IMR-90 (cell line): ENCODE measurements at regions not wholly inside any gene's neighbourhood (a gene's known extent, or its start where the extent isn't known, plus 50 kb on each side); places are given as distances from the start of the nearest gene placed in this dataset.

ENCODE experiments used
- ATAC-seq: fragments of 200-7000 bp; cut with Tn5 transposase; 2 replicates; pipeline ENCODE4 v1.9.1; 2020; ENCODE audit warnings: low read depth, mild to moderate bottlenecking, moderate library complexity
- BruUV-seq: library from RNA; stranded (reverse); fragments of 400-500 nt; replicated peaks from 2 replicates; lab custom pipeline; 2021; lab: Mats Ljungman, UMichigan
- CTCF ChIA-PET: fragments of 300-600 bp; formaldehyde crosslinking; extraction: SDS; loops from one replicate; lab custom pipeline; 2021; ENCODE audit warnings: antibody characterized with exemption; lab: Yijun Ruan, JAX
- POLR2A ChIA-PET: fragments of 300-600 bp; sonication (Branson Sonifier 250); formaldehyde crosslinking; loops from one replicate; lab custom pipeline; 2022; ENCODE audit warnings: antibody characterized with exemption; ENCODE audit not compliant: unreplicated experiment; lab: Charles Lee
- DNase-seq: peaks from one replicate; pipeline ENCODE4 v3.0.0; 2013
- H2AFZ ChIP-seq: replicated peaks from 2 replicates; pipeline ENCODE3; 2013; ENCODE audit warnings: low read length, mild to moderate bottlenecking; ENCODE audit not compliant: poor library complexity
- H2AK5ac ChIP-seq: 2 replicates; pipeline ENCODE4 v1.6.1; 2013; ENCODE audit warnings: low read depth, low read length, inconsistent platforms
- H2AK9ac ChIP-seq: replicated peaks from 2 replicates; pipeline ENCODE3; 2013; ENCODE audit warnings: mild to moderate bottlenecking, low read depth, low read length, moderate library complexity; ENCODE audit not compliant: poor library complexity
- H2BK120ac ChIP-seq: 2 replicates; pipeline ENCODE4 v1.6.1; 2013; ENCODE audit warnings: low read depth, low read length, inconsistent platforms
- H2BK15ac ChIP-seq: 3 replicates; pipeline ENCODE4 v1.6.1; 2013; ENCODE audit warnings: low read depth, low read length, inconsistent platforms
- H2BK20ac ChIP-seq: 2 replicates; pipeline ENCODE4 v1.6.1; 2013; ENCODE audit warnings: low read depth, mild to moderate bottlenecking, inconsistent platforms, low read length, moderate library complexity
- H2BK5ac ChIP-seq: 2 replicates; pipeline ENCODE4 v1.6.1; 2013; ENCODE audit warnings: mild to moderate bottlenecking, low read depth, low read length, inconsistent platforms; ENCODE audit not compliant: poor library complexity, severe bottlenecking
- H3K14ac ChIP-seq: replicated peaks from 2 replicates; pipeline ENCODE4 v1.6.1; 2013; ENCODE audit warnings: low read depth, low read length, inconsistent platforms
- H3K18ac ChIP-seq: 2 replicates; pipeline ENCODE4 v1.6.1; 2013; ENCODE audit warnings: low read depth, low read length, control low read depth
- H3K23ac ChIP-seq: 2 replicates; pipeline ENCODE4 v1.6.1; 2013; ENCODE audit warnings: low read depth, low read length, inconsistent platforms
- H3K27ac ChIP-seq: 2 replicates; pipeline ENCODE4 v1.5.1; 2013; ENCODE audit warnings: mild to moderate bottlenecking, control low read depth, low read length; ENCODE audit not compliant: insufficient read depth
- H3K27me3 ChIP-seq: 2 replicates; pipeline ENCODE4 v1.6.1; 2013; ENCODE audit warnings: low read length; ENCODE audit not compliant: control insufficient read depth, insufficient read depth
- H3K36me3 ChIP-seq: 2 replicates; pipeline ENCODE4 v1.6.1; 2013; ENCODE audit warnings: low read length, mixed read lengths; ENCODE audit not compliant: control insufficient read depth, insufficient read depth
- H3K4ac ChIP-seq: 2 replicates; pipeline ENCODE4 v1.6.1; 2013; ENCODE audit warnings: low read depth, low read length, inconsistent platforms
- H3K4me1 ChIP-seq: 2 replicates; pipeline ENCODE4 v1.6.1; 2013; ENCODE audit warnings: low read length, mixed read lengths; ENCODE audit not compliant: control insufficient read depth, insufficient read depth
- H3K4me2 ChIP-seq: 2 replicates; pipeline ENCODE4 v1.6.1; 2013; ENCODE audit warnings: low read depth, mild to moderate bottlenecking, control low read depth, low read length, moderate library complexity
- H3K4me3 ChIP-seq: 2 replicates; pipeline ENCODE4 v1.5.1; 2013; ENCODE audit warnings: low read depth, mild to moderate bottlenecking, control low read depth, low read length, moderate library complexity; ENCODE audit not compliant: insufficient read depth
- H3K56ac ChIP-seq: 2 replicates; pipeline ENCODE4 v1.6.1; 2013; ENCODE audit warnings: low read length, inconsistent platforms; ENCODE audit not compliant: insufficient read depth; ENCODE audit errors: extremely low read depth
- H3K79me1 ChIP-seq, 2 experiments: 2 replicates each; pipeline ENCODE4 v1.6.1; 2013; ENCODE audit warnings: low read length in 2 of 2, inconsistent platforms in 1 of 2, low read depth in 1 of 2
- H3K9ac ChIP-seq: 2 replicates; pipeline ENCODE4 v1.6.1; 2013; ENCODE audit warnings: low read depth, low read length, control low read depth
- H3K9me1 ChIP-seq: 2 replicates; pipeline ENCODE4 v1.6.1; 2013; ENCODE audit warnings: low read length, inconsistent platforms; ENCODE audit not compliant: insufficient read depth
- H3K9me3 ChIP-seq: 2 replicates; pipeline ENCODE4 v1.6.1; 2013; ENCODE audit warnings: low read length; ENCODE audit not compliant: control insufficient read depth, insufficient read depth
- H4K20me1 ChIP-seq: 2 replicates; pipeline ENCODE4 v1.6.1; 2013; ENCODE audit warnings: low read length, inconsistent platforms; ENCODE audit not compliant: insufficient read depth
- H4K5ac ChIP-seq: 2 replicates; pipeline ENCODE4 v1.6.1; 2013; ENCODE audit warnings: mild to moderate bottlenecking, low read depth, low read length, control low read depth
- H4K8ac ChIP-seq, 2 experiments: 2 replicates each; pipeline ENCODE4 v1.6.1; 2013; ENCODE audit warnings: low read depth in 2 of 2, low read length in 2 of 2, control low read depth in 1 of 2, inconsistent platforms in 1 of 2
- H4K91ac ChIP-seq: 2 replicates; pipeline ENCODE4 v1.6.1; 2013; ENCODE audit warnings: low read depth, low read length, inconsistent platforms; ENCODE audit not compliant: insufficient read depth
- MAFK ChIP-seq: IDR thresholded peaks from 2 replicates; pipeline ENCODE4 v1.6.1; 2012; ENCODE audit warnings: low read depth, low read length, improper control_type of control experiment
- POLR2A ChIP-seq: IDR thresholded peaks from 2 replicates; pipeline ENCODE4 v1.6.1; 2012; ENCODE audit warnings: mild to moderate bottlenecking, low read depth, low read length
- RAD21 ChIP-seq: IDR thresholded peaks from 2 replicates; pipeline ENCODE4 v1.6.1; 2012; ENCODE audit warnings: low read length, improper control_type of control experiment
- WGBS, 2 experiments: methylation state at CpG; one replicate each; pipeline versions ENCODE4 v1.1.5 to v1.1.7; 2013; ENCODE audit warnings: missing lambda C conversion rate in 2 of 2; ENCODE audit not compliant: insufficient read length in 1 of 2; ENCODE audit errors: extremely low coverage in 2 of 2; 5-methylcytosine and 5-hydroxymethylcytosine counted together
- dilution Hi-C: fragments of 300-500 bp; cut with HindIII; formaldehyde crosslinking; loops from one replicate; pipeline ENCODE4 v1.14.3; 2018; ENCODE audit warnings: low sequenced_read_pairs; ENCODE audit not compliant: unreplicated experiment
- in situ Hi-C: fragments of 300-500 bp; cut with MboI; formaldehyde crosslinking; loops from 3 replicates; pipeline ENCODE4 v1.14.3; 2019; ENCODE audit warnings: low sequenced_read_pairs, inconsistent platforms, mixed read lengths
- intact Hi-C: fragments of 100-400 bp; cut with micrococcal nuclease; formaldehyde crosslinking; loops from 2 replicates; pipeline ENCODE4 v1.10.0; 2022

GRCh38 chr12:128133321-128134073, 133.5 kb upstream of the TMEM132C start:
- Histone ChIP-seq H3K4me1 (no peaks in the 10 kb centered on the region), H2BK15ac (no peak overlapping the region), H3K36me3 (no peaks in the 10 kb centered on the region), H4K5ac (no peak overlapping the region), H3K56ac (no peak overlapping the region), H4K20me1 (no peaks in the 10 kb centered on the region), H3K9ac (no peak overlapping the region), H3K4ac (no peak overlapping the region), H3K4me3 (no peak overlapping the region), H2BK20ac (no peak overlapping the region), H3K4me2 (no peak overlapping the region), H2AFZ (no peak overlapping the region), H3K18ac (no peak overlapping the region), H3K9me1 (no peaks in the 10 kb centered on the region), H2BK5ac (no peak overlapping the region), H2AK9ac (no peak overlapping the region), H4K91ac (no peak overlapping the region), H3K79me1 (no peaks in the 10 kb centered on the region), H3K27ac (no peak overlapping the region), H2AK5ac (no peak overlapping the region), H3K9me3 (peaks cover 28% of the 10 kb centered on the region), H3K23ac (no peak overlapping the region), H3K14ac (no peak overlapping the region), H3K27me3 (no peaks in the 10 kb centered on the region), H4K8ac (no peak overlapping the region), H2BK120ac (no peak overlapping the region)
- in situ Hi-C loops (no loop called here), dilution Hi-C loops (no loop called here), intact Hi-C loops (no loop called here)
- no peak for ATAC-seq
- no CpG with 5 or more reads among the region's 7 CpGs for WGBS, 2 experiments
- CTCF ChIA-PET, result no interaction called here
- POLR2A ChIA-PET, result no interaction called here
- no peak for DNase-seq
- no peak for TF ChIP-seq POLR2A
- no peak for TF ChIP-seq RAD21
- TF ChIP-seq MAFK, result no peak
- no TSS peak for BruUV-seq
